Esophagus muscularis mucosa (tissue), 3 donors: ENCODE measurements at regions not wholly inside any gene's neighbourhood (a gene's known extent, or its start where the extent isn't known, plus 50 kb on each side); places are given as distances from the start of the nearest gene placed in this dataset.
A peak's percentile ranks its signal among the peaks of the same experiment; 100 is the strongest.

ENCODE experiments used
- POLR2A ChIP-seq: fragments of 450-650 bp; IDR thresholded peaks from one replicate; pipeline ENCODE4 v1.6.1; 2017; ENCODE audit warnings: antibody characterized with exemption, moderate library complexity, mild to moderate bottlenecking, low read depth
- TF ChIP-seq, protein P1 (sequence below), 3 experiments: fragments of 200-600 bp in 2 of 3; fragments of 450-650 bp in 1 of 3; sonication (generic) in 2 of 3; IDR thresholded peaks; one replicate each; pipeline ENCODE4 v1.5.1; 2017 to 2019; ENCODE audit warnings: antibody characterized with exemption in 3 of 3, mild to moderate bottlenecking in 2 of 3, moderate library complexity in 1 of 3

DNA sequence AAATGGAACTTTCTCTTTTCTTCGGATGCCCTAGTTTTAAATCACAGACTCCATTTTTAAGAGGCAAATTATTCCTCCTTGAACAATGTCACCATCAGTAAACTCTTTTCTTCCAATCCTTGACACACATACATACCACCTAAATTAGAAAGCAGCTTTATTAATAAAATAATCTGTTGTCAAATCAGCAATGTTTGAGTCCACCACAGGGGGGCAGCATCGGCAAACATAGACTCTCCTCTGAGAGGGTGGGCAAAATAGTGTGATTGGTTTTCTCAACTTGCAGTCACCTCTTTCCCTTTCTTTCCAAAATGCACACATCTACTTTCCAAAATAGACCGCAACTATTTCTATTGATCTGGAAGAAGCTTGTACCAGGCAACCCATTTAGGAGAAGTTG lies 438.4 kb upstream of the OR4E1 start:
- no peak for TF ChIP-seq POLR2A
- TF ChIP-seq, protein P1, sequence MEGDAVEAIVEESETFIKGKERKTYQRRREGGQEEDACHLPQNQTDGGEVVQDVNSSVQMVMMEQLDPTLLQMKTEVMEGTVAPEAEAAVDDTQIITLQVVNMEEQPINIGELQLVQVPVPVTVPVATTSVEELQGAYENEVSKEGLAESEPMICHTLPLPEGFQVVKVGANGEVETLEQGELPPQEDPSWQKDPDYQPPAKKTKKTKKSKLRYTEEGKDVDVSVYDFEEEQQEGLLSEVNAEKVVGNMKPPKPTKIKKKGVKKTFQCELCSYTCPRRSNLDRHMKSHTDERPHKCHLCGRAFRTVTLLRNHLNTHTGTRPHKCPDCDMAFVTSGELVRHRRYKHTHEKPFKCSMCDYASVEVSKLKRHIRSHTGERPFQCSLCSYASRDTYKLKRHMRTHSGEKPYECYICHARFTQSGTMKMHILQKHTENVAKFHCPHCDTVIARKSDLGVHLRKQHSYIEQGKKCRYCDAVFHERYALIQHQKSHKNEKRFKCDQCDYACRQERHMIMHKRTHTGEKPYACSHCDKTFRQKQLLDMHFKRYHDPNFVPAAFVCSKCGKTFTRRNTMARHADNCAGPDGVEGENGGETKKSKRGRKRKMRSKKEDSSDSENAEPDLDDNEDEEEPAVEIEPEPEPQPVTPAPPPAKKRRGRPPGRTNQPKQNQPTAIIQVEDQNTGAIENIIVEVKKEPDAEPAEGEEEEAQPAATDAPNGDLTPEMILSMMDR (IDR thresholded peaks at IDR 0.05): peak in 1 of 3 experiments; percentile 29
